ENCODE measurements at regions not wholly inside any gene's neighbourhood (a gene's known extent, or its start where the extent isn't known, plus 50 kb on each side); places are given as distances from the start of the nearest gene placed in this dataset.

- no peaks in the 10 kb centered on the region for H3K36me3 ChIP-seq
- DNase-seq: no peak
- H3K27me3 ChIP-seq (replicated peaks in 1 of 7): no peaks in the 10 kb centered on the region
- H3K4me1 ChIP-seq: no peaks in the 10 kb centered on the region
- 58 to 65% (median 62%) methylated on average over 2 of the region's 2 CpGs for WGBS, 5 donors
- H3K27ac ChIP-seq: no peak overlapping the region
- H3K4me3 ChIP-seq: no peak overlapping the region
- TF ChIP-seq POLR2AphosphoS5 (IDR thresholded peaks at IDR 0.05) (no peak), CTCF (IDR thresholded peaks at IDR 0.05 in 8 of 11, conservative IDR thresholded peaks at IDR 0.05 in 3 of 11) (no peak), POLR2A (IDR thresholded peaks at IDR 0.05) (no peak)
- intact Hi-C loops (cut with DNase I; ENCODE audit: low total_unique reads): no loop called here
- peaks cover 0 to 11% (median 0%) of the 10 kb centered on the region in 8 donors for H3K9me3 ChIP-seq
Measured at GRCh38 chr18:40314199-40314598, 1640.8 kb upstream of the PIK3C3 start.

GRCh38 chr18:40313030-40313642 lies 1641.9 kb upstream of the PIK3C3 start:
- no peak overlapping the region for H3K4me3 ChIP-seq
- no peaks in the 10 kb centered on the region for H3K4me1 ChIP-seq
- H3K27ac ChIP-seq: no peak overlapping the region
- TF ChIP-seq POLR2AphosphoS5 (IDR thresholded peaks at IDR 0.05) (no peak), CTCF (IDR thresholded peaks at IDR 0.05 in 8 of 11, conservative IDR thresholded peaks at IDR 0.05 in 3 of 11) (no peak), POLR2A (IDR thresholded peaks at IDR 0.05) (no peak)
- no peaks in the 10 kb centered on the region for H3K36me3 ChIP-seq
- DNase-seq: no peak
- intact Hi-C loops (cut with DNase I; ENCODE audit: low total_unique reads): no loop called here
- WGBS, 5 donors: 86 to 89% (median 87%) methylated on average over 11 of the region's 11 CpGs
- H3K27me3 ChIP-seq (replicated peaks in 1 of 7): no peaks in the 10 kb centered on the region
- peaks cover 0 to 11% (median 0%) of the 10 kb centered on the region in 8 donors for H3K9me3 ChIP-seq

GRCh38 chr18:40307627-40308026 lies 1647.4 kb upstream of the PIK3C3 start:
- Histone ChIP-seq H3K4me1 (no peaks in the 10 kb centered on the region), H3K9me3 (peaks cover 0 to 35% (median 13%) of the 10 kb centered on the region in 8 donors), H3K36me3 (no peaks in the 10 kb centered on the region), H3K4me3 (no peak overlapping the region), H3K27me3 (replicated peaks in 1 of 7) (no peaks in the 10 kb centered on the region), H3K27ac (no peak overlapping the region)
- WGBS, 5 donors: 89 to 94% (median 92%) methylated on average over 3 of the region's 3 CpGs
- no peak for DNase-seq
- TF ChIP-seq CTCF (IDR thresholded peaks at IDR 0.05 in 8 of 11, conservative IDR thresholded peaks at IDR 0.05 in 3 of 11) (no peak), POLR2A (IDR thresholded peaks at IDR 0.05) (no peak), POLR2AphosphoS5 (IDR thresholded peaks at IDR 0.05) (no peak)
- intact Hi-C loops (cut with DNase I; ENCODE audit: low total_unique reads): no loop called here

- whole genome bisulfite sequencing, 5 donors: 62 to 82% (median 76%) methylated on average over 1 of the region's 1 CpG
- H3K36me3 ChIP-seq: no peaks in the 10 kb centered on the region
Measured at GRCh38 chr18:40296717-40297413, 1658.2 kb upstream of the PIK3C3 start.

More at GRCh38 chr18:40296717-40297413, 1658.2 kb upstream of the PIK3C3 start:
- Histone ChIP-seq H3K4me1 (no peaks in the 10 kb centered on the region), H3K27ac (no peak overlapping the region), H3K9me3 (peaks cover 0 to 5% (median 0%) of the 10 kb centered on the region in 8 donors), H3K4me3 (no peak overlapping the region), H3K27me3 (replicated peaks in 1 of 7) (no peaks in the 10 kb centered on the region)
- TF ChIP-seq POLR2AphosphoS5 (IDR thresholded peaks at IDR 0.05) (no peak), CTCF (IDR thresholded peaks at IDR 0.05 in 8 of 11, conservative IDR thresholded peaks at IDR 0.05 in 3 of 11) (no peak), POLR2A (IDR thresholded peaks at IDR 0.05) (no peak)
- no peak for DNase-seq
- intact Hi-C loops (cut with DNase I; ENCODE audit: low total_unique reads): no loop called here
